HL-60/S4 treated with phorbol 12-myristate 13-acetate at 8.2 ng/mL for 4 days and 3 days (cell line): ENCODE measurements at regions not wholly inside any gene's neighbourhood (a gene's known extent, or its start where the extent isn't known, plus 50 kb on each side); places are given as distances from the start of the nearest gene placed in this dataset.

Experiments used
- in situ Hi-C: fragments of 300-500 bp; cut with MboI; formaldehyde crosslinking; loops from 2 replicates; pipeline ENCODE4 v1.15.0; 2022; ENCODE audit warnings: low sequenced_read_pairs

DNA sequence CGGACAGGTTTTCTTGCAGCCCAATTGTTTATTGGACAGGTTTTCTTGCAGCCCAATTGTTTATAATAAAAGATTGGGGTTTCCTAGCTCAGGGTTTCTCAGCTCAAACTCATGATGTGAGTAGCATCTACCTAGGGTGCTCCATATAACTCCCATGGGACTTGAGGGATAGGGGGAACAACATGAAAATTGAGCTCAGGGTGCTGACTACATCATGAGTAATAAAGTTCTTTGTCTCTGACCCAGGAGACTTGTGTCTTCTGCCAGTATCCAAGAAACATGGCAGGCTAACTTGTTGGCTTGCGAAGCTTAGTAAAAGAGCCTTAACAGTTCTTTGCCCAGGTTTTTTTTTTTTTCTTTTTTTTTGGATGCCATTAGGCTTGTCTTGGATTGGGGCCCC is 59.2 kb upstream of the MYCBP2 start:
- in situ Hi-C loops = no loop called here

DNA sequence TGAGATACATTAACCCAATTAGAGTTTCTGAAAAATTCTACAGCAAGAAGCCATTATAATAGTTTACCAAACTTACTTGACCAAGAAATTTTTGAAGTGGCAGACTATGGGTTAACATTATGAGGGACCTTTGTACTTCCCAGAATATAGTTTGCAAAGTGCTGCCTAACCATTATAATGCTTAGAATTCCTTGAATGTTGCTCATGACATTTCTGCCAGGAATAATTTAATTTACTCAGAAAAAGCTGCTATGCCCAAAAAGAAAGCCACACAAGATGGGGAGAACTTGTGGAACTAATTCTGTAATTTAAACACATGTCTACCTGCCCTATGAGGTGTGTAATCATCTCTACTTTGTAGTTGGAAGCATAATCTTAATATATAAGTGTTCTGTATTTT is 58.1 kb upstream of the MYCBP2 start:
- in situ Hi-C loops = loop anchor here (5.0 kb wide), 1 partner anchor 38 kb away; no protein-coding TSS in a partner anchor

GRCh38 chr13:77383097-77383496 is 56.2 kb upstream of the MYCBP2 start:
- in situ Hi-C loops = loop anchor here (5.0 kb wide), 1 partner anchor 36 kb away; no protein-coding TSS in a partner anchor

DNA sequence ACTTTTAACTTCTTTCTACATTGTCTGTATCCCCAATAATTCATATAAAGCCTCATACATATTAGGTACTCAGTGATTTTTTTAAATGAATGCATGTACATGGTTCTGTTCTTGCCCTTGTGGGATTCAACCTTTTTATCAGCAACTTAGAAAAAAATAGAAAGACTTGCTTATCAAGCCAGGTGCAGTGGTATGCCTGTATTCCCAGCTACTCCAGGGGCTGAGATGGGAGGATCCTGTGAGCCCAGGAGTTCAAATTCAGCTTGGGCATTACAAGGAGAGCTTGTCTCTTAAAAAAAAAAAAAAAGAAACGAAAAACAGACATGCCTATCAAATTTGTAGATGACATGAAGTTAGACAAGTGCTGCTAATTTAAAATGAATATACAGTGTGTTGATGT is 54.2 kb upstream of the MYCBP2 start:
- in situ Hi-C loops = loop anchor here (5.0 kb wide), 1 partner anchor 34 kb away; no protein-coding TSS in a partner anchor

- in situ Hi-C loops = no loop called here
Observed at GRCh38 chr13:77379508-77379907, 52.6 kb upstream of the MYCBP2 start.

GRCh38 chr13:77378662-77379061 is 51.8 kb upstream of the MYCBP2 start:
- in situ Hi-C loops = no loop called here

- in situ Hi-C loops = no loop called here
Observed at GRCh38 chr13:77377016-77377415, 50.1 kb upstream of the MYCBP2 start.
